Peyer's patch (tissue), 4 donors: ENCODE measurements at regions not wholly inside any gene's neighbourhood (a gene's known extent, or its start where the extent isn't known, plus 50 kb on each side); places are given as distances from the start of the nearest gene placed in this dataset.

Source experiments
- POLR2A ChIP-seq, 2 donors: fragments of 450-650 bp; IDR thresholded peaks; one replicate each; pipeline ENCODE4 v1.5.1; 2017; ENCODE audit warnings: antibody characterized with exemption in 2 of 2, mild to moderate bottlenecking in 2 of 2, moderate library complexity in 2 of 2
- TF ChIP-seq, protein P1 (sequence below), 6 experiments: fragments of 450-650 bp in 4 of 6; fragments of 200-600 bp in 2 of 6; sonication (generic) in 1 of 6; IDR thresholded peaks; one replicate each; pipeline ENCODE4 v1.5.1; 2017 to 2019; ENCODE audit warnings: antibody characterized with exemption in 6 of 6, mild to moderate bottlenecking in 3 of 6, moderate library complexity in 1 of 6

DNA sequence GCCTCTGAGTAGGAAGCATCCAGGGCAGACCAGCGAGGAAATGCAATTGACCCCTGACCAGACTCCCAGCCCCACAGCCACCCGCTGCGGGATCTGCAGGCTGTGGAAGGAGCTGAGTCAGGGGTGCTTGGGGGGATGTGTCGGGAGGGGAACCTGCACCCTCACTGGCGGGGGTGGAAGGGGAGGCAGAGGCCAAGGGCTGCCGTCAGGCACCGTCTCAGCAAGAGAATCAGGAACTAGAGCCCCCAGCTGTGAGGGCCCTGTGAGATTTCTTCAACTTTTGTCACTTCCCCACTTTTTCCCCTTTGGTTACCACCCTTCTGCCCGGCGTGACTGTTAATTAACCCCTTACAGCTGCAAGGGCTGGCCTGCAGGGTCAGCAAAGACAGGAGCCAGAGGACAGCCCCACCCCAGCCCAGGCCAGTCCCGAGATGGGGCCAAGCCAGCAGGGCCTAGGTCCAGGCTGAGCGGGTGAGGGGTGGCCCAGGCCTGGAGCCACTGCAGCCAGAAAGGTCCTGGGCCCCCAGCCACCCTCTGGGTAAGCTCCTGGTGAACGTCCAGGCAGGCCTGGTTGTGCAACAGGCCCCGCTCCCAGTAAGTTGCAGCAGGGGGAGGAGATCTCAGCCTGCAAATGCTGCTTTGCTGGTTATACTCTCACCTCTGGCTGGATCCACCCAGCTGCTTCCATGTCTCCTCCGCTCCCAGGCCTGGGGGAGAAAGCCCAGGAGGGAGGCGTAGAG is 147.0 kb upstream of the ID2 start:
- no peak for TF ChIP-seq POLR2A (IDR thresholded peaks at IDR 0.05)
- TF ChIP-seq, protein P1, sequence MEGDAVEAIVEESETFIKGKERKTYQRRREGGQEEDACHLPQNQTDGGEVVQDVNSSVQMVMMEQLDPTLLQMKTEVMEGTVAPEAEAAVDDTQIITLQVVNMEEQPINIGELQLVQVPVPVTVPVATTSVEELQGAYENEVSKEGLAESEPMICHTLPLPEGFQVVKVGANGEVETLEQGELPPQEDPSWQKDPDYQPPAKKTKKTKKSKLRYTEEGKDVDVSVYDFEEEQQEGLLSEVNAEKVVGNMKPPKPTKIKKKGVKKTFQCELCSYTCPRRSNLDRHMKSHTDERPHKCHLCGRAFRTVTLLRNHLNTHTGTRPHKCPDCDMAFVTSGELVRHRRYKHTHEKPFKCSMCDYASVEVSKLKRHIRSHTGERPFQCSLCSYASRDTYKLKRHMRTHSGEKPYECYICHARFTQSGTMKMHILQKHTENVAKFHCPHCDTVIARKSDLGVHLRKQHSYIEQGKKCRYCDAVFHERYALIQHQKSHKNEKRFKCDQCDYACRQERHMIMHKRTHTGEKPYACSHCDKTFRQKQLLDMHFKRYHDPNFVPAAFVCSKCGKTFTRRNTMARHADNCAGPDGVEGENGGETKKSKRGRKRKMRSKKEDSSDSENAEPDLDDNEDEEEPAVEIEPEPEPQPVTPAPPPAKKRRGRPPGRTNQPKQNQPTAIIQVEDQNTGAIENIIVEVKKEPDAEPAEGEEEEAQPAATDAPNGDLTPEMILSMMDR (IDR thresholded peaks at IDR 0.05), result no peak
